ENCODE measurements at regions not wholly inside any gene's neighbourhood (a gene's known extent, or its start where the extent isn't known, plus 50 kb on each side); places are given as distances from the start of the nearest gene placed in this dataset.

- TF ChIP-seq CTCF (IDR thresholded peaks at IDR 0.05; ENCODE audit: low read depth, low read length): no peak
- TF ChIP-seq MAX (IDR thresholded peaks at IDR 0.05; ENCODE audit: low read depth, low read length): no peak
These were observed 69.8 kb upstream of the ARL8B start for GRCh38 chr3:5052247-5052646.
